WTC11 (cell line): ENCODE measurements at regions not wholly inside any gene's neighbourhood (a gene's known extent, or its start where the extent isn't known, plus 50 kb on each side); places are given as distances from the start of the nearest gene placed in this dataset.
A peak's percentile ranks its signal among the peaks of the same experiment; 100 is the strongest.

Experiments
- ATAC-seq: fragments of 200-7000 bp; cut with Tn5 transposase; 2 replicates; pipeline ENCODE4 v1.10.0; 2021; ENCODE audit warnings: mild to moderate bottlenecking, moderate library complexity
- CTCF ChIA-PET: fragments of 300-600 bp; sonication (Branson Sonifier 250); formaldehyde crosslinking; loops from one replicate; lab custom pipeline; 2021; ENCODE audit warnings: antibody characterized with exemption; lab: Charles Lee
- POLR2A ChIA-PET: fragments of 350-600 bp; sonication (Branson Sonifier 250); formaldehyde crosslinking; loops from one replicate; lab custom pipeline; 2021; ENCODE audit warnings: antibody characterized with exemption; lab: Charles Lee
- DNase-seq: peaks from one replicate; pipeline ENCODE4 v3.0.0; 2021; ENCODE audit warnings: low spot score
- H3K27ac Mint-ChIP-seq: 2 replicates; pipeline ENCODE4 v1.8.0; 2021; ENCODE audit warnings: mixed read lengths
- H3K27me3 Mint-ChIP-seq: 2 replicates; pipeline ENCODE4 v1.8.0; 2021; ENCODE audit warnings: low read depth, mild to moderate bottlenecking, moderate library complexity, mixed read lengths
- H3K36me3 Mint-ChIP-seq: 2 replicates; pipeline ENCODE4 v1.8.0; 2021; ENCODE audit warnings: mixed read lengths
- H3K4me1 Mint-ChIP-seq: 2 replicates; pipeline ENCODE4 v1.8.0; 2022; ENCODE audit warnings: mixed read lengths
- H3K4me3 Mint-ChIP-seq: 2 replicates; pipeline ENCODE4 v1.8.0; 2021; ENCODE audit warnings: mild to moderate bottlenecking, moderate library complexity, mixed read lengths
- H3K9me3 Mint-ChIP-seq: 2 replicates; pipeline ENCODE4 v1.8.0; 2021; ENCODE audit warnings: mixed read lengths
- AFF4 ChIP-seq: sonication (generic); formaldehyde crosslinking; IDR thresholded peaks from 2 replicates; pipeline ENCODE4 v1.8.1; 2023; ENCODE audit warnings: mild to moderate bottlenecking, missing genetic modification reagents, borderline replicate concordance
- ARID4B ChIP-seq: sonication (generic); formaldehyde crosslinking; IDR thresholded peaks from 2 replicates; pipeline ENCODE4 v1.8.0; 2023; ENCODE audit warnings: missing genetic modification reagents, mild to moderate bottlenecking, borderline replicate concordance
- CREM ChIP-seq: sonication (generic); formaldehyde crosslinking; IDR thresholded peaks from 2 replicates; pipeline ENCODE4 v1.8.1; 2022; ENCODE audit warnings: mild to moderate bottlenecking, missing genetic modification reagents, moderate library complexity
- CTCF ChIP-seq: fragments of 200-600 bp; IDR thresholded peaks from 2 replicates; pipeline ENCODE4 v1.8.0; 2022; ENCODE audit warnings: antibody characterized with exemption
- ELF4 ChIP-seq: sonication (generic); formaldehyde crosslinking; IDR thresholded peaks from 2 replicates; pipeline ENCODE4 v1.8.1; 2022; ENCODE audit warnings: low read depth, mild to moderate bottlenecking, moderate library complexity, missing genetic modification reagents
- FOXP4 ChIP-seq: sonication (generic); formaldehyde crosslinking; IDR thresholded peaks from 2 replicates; pipeline ENCODE4 v1.8.0; 2022; ENCODE audit warnings: mild to moderate bottlenecking, missing genetic modification reagents
- GABPB1 ChIP-seq: sonication (generic); formaldehyde crosslinking; IDR thresholded peaks from 2 replicates; pipeline ENCODE4 v1.8.1; 2023; ENCODE audit warnings: mild to moderate bottlenecking, missing genetic modification reagents
- GTF2I ChIP-seq: fragments of 250-450 bp; sonication (Bioruptor Pico); conservative IDR thresholded peaks from 2 replicates; pipeline ENCODE4 v1.4.0; 2021; ENCODE audit warnings: mild to moderate bottlenecking
- HMGXB4 ChIP-seq: sonication (generic); formaldehyde crosslinking; IDR thresholded peaks from 2 replicates; pipeline ENCODE4 v1.8.1; 2023; ENCODE audit warnings: mild to moderate bottlenecking, moderate library complexity, missing genetic modification reagents
- IRF1 ChIP-seq: sonication (generic); formaldehyde crosslinking; IDR thresholded peaks from 2 replicates; pipeline ENCODE4 v1.8.0; 2023; ENCODE audit warnings: missing genetic modification reagents
- JAZF1 ChIP-seq: fragments of 250-450 bp; sonication (Bioruptor Pico); IDR thresholded peaks from 2 replicates; pipeline ENCODE4 v1.9.0; 2021; ENCODE audit warnings: moderate library complexity, mild to moderate bottlenecking, inconsistent platforms
- MAX ChIP-seq: sonication (generic); formaldehyde crosslinking; IDR thresholded peaks from 2 replicates; pipeline ENCODE4 v1.8.0; 2022; ENCODE audit warnings: mild to moderate bottlenecking, missing genetic modification reagents
- MYBL2 ChIP-seq: sonication (generic); formaldehyde crosslinking; IDR thresholded peaks from 2 replicates; pipeline ENCODE4 v1.8.1; 2023; ENCODE audit warnings: mild to moderate bottlenecking, moderate library complexity, missing genetic modification reagents
- NFE2L1 ChIP-seq: sonication (generic); formaldehyde crosslinking; IDR thresholded peaks from 2 replicates; pipeline ENCODE4 v1.8.1; 2023; ENCODE audit warnings: missing genetic modification reagents
- OVOL2 ChIP-seq: fragments of 250-450 bp; sonication (Bioruptor Pico); IDR thresholded peaks from 2 replicates; pipeline ENCODE4 v1.9.0; 2021; ENCODE audit warnings: mild to moderate bottlenecking, borderline replicate concordance
- RELA ChIP-seq: sonication (generic); formaldehyde crosslinking; IDR thresholded peaks from 2 replicates; pipeline ENCODE4 v1.8.1; 2022; ENCODE audit warnings: missing genetic modification reagents, mild to moderate bottlenecking, borderline replicate concordance
- RORB ChIP-seq: fragments of 250-450 bp; sonication (Bioruptor Pico); IDR thresholded peaks from 2 replicates; pipeline ENCODE4 v1.9.0; 2021; ENCODE audit warnings: mild to moderate bottlenecking
- SMAD3 ChIP-seq: sonication (generic); formaldehyde crosslinking; IDR thresholded peaks from 2 replicates; pipeline ENCODE4 v1.8.0; 2022; ENCODE audit warnings: missing genetic modification reagents, mild to moderate bottlenecking, borderline replicate concordance
- SMAD4 ChIP-seq: sonication (generic); formaldehyde crosslinking; IDR thresholded peaks from 2 replicates; pipeline ENCODE4 v1.8.0; 2022; ENCODE audit warnings: mild to moderate bottlenecking, missing genetic modification reagents
- SP1 ChIP-seq: sonication (generic); formaldehyde crosslinking; conservative IDR thresholded peaks from 2 replicates; pipeline ENCODE4 v1.8.1; 2022; ENCODE audit warnings: missing genetic modification reagents
- ZNF219 ChIP-seq: sonication (generic); formaldehyde crosslinking; IDR thresholded peaks from 2 replicates; pipeline ENCODE4 v1.8.0; 2023; ENCODE audit warnings: missing genetic modification reagents, mild to moderate bottlenecking, borderline replicate concordance

GRCh38 chr1:194268839-194269238 is 1082.4 kb upstream of the B3GALT2 start:
- H3K4me1 Mint-ChIP-seq: peaks cover 12% of the 10 kb centered on the region
- DNase-seq: no peak
- no peaks in the 10 kb centered on the region for H3K27me3 Mint-ChIP-seq
- no peak overlapping the region for H3K27ac Mint-ChIP-seq
- TF ChIP-seq OVOL2 (CRISPR knock-in tag) (no peak), SP1 (CRISPR knock-in tag) (no peak), MYBL2 (CRISPR knock-in tag) (no peak), CTCF (no peak), ARID4B (no peak), CREM (CRISPR knock-in tag) (no peak), JAZF1 (no peak), FOXP4 (no peak), GABPB1 (CRISPR knock-in tag) (no peak), ZNF219 (CRISPR knock-in tag) (no peak), HMGXB4 (CRISPR knock-in tag) (no peak), MAX (CRISPR knock-in tag) (no peak), ELF4 (no peak), NFE2L1 (CRISPR knock-in tag) (no peak)
- TF ChIP-seq, all 79 proteins: peak for 0
- H3K4me3 Mint-ChIP-seq: no peak overlapping the region
- ChIA-PET POLR2A (no interaction called here), CTCF (no interaction called here)
- H3K9me3 Mint-ChIP-seq: peaks cover 17% of the 10 kb centered on the region
- H3K36me3 Mint-ChIP-seq: peaks cover 13% of the 10 kb centered on the region
- ATAC-seq: peak; percentile 47; the same call in 1 of the 2 replicates

GRCh38 chr1:194267021-194267420 is 1080.6 kb upstream of the B3GALT2 start:
- Mint-ChIP-seq H3K27ac (no peak overlapping the region), H3K27me3 (no peaks in the 10 kb centered on the region), H3K36me3 (peaks cover 28% of the 10 kb centered on the region), H3K4me1 (peaks cover 12% of the 10 kb centered on the region), H3K9me3 (peaks cover 29% of the 10 kb centered on the region), H3K4me3 (no peak overlapping the region)
- DNase-seq (no peak), ATAC-seq (no peak)
- POLR2A ChIA-PET: no interaction called here
- CTCF ChIA-PET: no interaction called here
- no peak for TF ChIP-seq RORB (CRISPR knock-in tag)
- no peak for TF ChIP-seq SMAD4 (CRISPR knock-in tag)
- no peak for TF ChIP-seq AFF4 (CRISPR knock-in tag)
- no peak for TF ChIP-seq NFE2L1 (CRISPR knock-in tag)
- no peak for TF ChIP-seq IRF1 (CRISPR knock-in tag)
- no peak for TF ChIP-seq SP1 (CRISPR knock-in tag)
- no peak for TF ChIP-seq GTF2I (CRISPR knock-in tag)
- no peak for TF ChIP-seq RELA (CRISPR knock-in tag)
- TF ChIP-seq SMAD3 (CRISPR knock-in tag): no peak
